Tibial nerve (tissue), 3 donors: ENCODE measurements at regions not wholly inside any gene's neighbourhood (a gene's known extent, or its start where the extent isn't known, plus 50 kb on each side); places are given as distances from the start of the nearest gene placed in this dataset.

ENCODE experiments used
- POLR2A ChIP-seq, 2 donors: fragments of 450-650 bp; IDR thresholded peaks; one replicate each; pipeline ENCODE4 v1.6.1; 2017; ENCODE audit warnings: antibody characterized with exemption in 2 of 2, mild to moderate bottlenecking in 2 of 2, moderate library complexity in 2 of 2
- TF ChIP-seq, protein P1 (sequence below), 5 experiments: fragments of 200-600 bp in 3 of 5; fragments of 450-650 bp in 2 of 5; sonication (generic) in 3 of 5; IDR thresholded peaks; one replicate each; pipeline ENCODE4 v1.5.1; 2016 to 2019; ENCODE audit warnings: antibody characterized with exemption in 5 of 5, mild to moderate bottlenecking in 3 of 5, moderate library complexity in 2 of 5

DNA sequence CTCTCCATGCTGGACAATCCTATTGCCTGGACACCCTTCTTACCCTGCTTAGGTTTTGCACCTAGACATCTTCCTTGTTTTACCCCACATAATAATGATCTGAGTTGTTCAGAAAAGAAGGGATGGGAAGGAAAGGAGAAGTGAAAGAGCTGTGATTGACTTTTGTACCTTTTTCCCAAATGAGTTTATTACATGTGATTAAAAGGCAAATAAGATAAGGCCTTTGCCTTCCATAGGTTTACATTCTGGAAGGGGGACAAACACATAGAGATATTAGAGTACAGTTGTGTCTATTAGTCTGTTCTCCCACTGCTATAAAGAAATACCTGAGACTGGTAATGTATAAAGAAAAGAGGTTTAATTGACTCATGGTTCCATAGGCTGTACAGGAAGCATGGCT, 67.1 kb upstream of the RIOK2 start:
- TF ChIP-seq, protein P1, sequence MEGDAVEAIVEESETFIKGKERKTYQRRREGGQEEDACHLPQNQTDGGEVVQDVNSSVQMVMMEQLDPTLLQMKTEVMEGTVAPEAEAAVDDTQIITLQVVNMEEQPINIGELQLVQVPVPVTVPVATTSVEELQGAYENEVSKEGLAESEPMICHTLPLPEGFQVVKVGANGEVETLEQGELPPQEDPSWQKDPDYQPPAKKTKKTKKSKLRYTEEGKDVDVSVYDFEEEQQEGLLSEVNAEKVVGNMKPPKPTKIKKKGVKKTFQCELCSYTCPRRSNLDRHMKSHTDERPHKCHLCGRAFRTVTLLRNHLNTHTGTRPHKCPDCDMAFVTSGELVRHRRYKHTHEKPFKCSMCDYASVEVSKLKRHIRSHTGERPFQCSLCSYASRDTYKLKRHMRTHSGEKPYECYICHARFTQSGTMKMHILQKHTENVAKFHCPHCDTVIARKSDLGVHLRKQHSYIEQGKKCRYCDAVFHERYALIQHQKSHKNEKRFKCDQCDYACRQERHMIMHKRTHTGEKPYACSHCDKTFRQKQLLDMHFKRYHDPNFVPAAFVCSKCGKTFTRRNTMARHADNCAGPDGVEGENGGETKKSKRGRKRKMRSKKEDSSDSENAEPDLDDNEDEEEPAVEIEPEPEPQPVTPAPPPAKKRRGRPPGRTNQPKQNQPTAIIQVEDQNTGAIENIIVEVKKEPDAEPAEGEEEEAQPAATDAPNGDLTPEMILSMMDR (IDR thresholded peaks at IDR 0.05): no peak
- no peak for TF ChIP-seq POLR2A (IDR thresholded peaks at IDR 0.05)
